ENCODE measurements at regions not wholly inside any gene's neighbourhood (a gene's known extent, or its start where the extent isn't known, plus 50 kb on each side); places are given as distances from the start of the nearest gene placed in this dataset.
"Not testable (repeated sequence)": the region's sequence is repeated elsewhere in the genome, so short reads cannot be mapped to it uniquely, and the experiment has no call there.

DNA sequence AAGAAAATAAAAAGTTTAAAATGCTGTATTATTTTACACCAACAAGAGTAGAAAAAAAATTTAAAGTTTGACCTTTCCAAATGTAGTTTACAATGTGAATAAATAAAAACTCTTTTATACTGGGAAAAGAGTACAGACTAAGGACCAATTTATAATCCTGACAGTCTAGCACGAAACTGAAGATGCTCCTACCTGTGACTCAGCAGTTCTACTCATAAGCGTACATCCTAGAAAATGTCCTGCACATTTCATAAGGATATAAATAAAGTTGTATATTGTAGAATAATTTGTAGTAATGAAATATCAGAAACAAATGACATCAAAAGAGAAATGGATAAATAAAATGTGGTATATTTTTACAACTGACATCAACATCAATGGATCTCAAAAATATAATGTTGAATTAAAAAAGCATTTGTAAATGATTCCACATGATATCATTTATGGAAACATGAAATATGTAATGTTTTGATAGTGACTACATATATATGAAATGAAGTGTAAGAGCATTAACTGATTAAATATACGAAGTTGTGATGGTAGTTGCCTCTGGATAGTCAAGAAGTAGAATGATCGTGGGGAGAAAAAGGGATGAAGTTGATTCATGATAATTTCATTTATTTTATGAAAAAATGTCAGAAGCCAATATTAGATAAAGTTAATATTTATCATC, 161.3 kb upstream of the CBLB start:
- no peak for DNase-seq

DNA sequence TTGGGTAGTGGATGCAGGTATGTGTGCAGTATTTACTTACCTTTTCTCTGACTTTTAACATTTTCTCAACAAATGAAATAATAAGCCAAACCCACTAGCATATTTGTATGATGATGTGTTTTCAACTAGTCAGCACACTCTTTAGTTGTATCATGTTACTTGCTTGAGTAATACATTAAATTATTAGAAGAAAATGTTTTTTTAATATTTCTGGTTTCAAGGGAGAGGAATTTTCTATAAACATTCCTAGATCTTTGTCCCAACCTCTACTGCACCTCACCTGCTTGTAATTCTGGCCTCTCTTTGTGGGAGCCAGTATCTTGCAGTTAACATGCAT, 161.8 kb upstream of the CBLB start:
- no peak for DNase-seq

DNA sequence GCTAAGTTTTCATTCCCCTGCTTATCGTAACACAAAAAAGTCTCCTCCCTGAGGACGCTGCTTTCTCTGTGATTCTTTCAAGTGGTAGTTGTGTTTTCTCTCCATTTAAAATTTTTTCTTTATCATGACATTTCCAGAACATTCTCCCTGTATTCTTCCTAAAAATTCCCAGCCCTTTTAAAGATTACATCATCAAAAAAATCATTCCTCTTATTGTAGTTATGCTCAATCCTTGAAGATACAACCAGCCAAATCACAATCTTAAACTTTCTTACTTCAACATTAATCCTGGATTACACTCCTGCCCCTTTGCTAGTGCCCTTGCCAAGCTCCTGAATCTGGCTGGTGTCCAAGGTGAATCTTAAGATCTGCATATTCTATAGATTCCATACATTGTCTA, 163.7 kb upstream of the CBLB start:
- no peak for DNase-seq

DNA sequence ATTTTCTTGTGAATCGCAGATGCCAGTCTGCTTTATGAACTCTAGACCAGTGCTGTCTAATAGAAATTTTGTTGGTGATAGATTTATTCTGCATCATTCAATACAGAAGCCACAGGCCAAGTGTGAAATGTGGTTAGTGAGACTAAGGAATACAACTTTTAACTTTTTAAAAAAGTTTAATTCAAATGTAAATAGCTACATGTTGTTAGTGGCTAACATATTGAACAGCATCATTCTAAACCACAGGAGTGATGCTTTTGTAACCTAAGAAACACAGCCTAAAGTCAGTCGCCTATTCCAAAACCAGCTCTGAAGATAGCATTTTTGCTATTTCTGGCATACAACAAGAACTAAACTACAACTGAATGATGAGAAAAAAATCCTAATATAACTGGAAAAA, 164.8 kb upstream of the CBLB start:
- DNase-seq, result no peak

DNA sequence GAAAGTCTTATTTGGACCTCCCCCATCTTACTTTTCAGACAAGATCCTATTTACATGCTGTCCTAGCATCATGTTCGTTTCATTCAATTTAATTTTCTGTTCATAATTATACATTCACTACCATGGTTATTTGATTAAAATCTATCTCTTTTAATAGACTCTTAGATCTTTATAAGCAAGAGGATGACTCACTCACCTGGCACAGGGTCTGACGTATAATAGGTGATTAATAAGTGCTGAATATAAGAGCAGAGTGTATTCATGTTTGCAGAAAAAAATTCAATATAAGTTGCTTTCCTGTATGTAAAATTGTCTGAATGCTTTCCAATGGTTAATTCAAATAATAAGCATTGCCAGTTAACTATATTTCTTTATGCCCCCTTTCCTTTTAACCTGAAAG, 165.5 kb upstream of the CBLB start:
- DNase-seq, result no peak

DNA sequence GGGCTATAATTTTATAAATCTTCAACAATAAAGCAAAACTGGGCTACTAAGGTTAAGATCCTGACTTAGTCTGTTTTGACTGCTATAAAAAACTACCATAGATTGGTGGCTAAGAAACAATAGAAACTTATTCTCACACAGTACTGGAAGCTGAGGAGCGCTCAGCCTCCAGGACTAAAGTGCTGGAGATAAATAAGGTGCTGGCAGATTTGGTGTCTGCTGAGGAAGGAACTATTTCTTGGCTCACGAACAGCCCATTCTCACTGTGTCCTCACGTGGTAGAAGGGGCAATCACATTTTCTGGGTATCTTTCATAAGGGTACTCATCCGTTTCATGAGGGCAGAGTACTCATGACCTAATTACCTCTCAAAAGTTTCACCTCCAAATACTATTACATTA, 166.8 kb upstream of the CBLB start:
- no peak for DNase-seq

DNA sequence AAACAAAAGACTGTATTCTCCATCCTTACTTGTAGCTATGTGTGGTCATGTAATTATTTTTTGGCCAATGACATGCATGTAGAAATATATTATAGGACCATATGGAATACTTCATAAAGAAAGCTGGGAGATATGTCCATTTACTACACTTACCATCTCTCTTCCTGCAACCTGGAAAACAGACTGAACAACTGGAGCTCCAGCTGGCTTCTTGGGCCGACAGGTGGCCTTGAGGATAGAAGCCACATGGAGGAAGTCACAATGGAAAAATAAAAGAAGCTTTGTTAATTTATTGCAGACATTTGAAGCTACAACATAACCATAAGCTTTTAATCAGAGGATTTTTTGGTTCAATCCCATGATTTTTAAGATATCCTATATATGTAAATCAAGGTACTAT, 167.9 kb upstream of the CBLB start:
- peak; percentile 86 for DNase-seq

DNA sequence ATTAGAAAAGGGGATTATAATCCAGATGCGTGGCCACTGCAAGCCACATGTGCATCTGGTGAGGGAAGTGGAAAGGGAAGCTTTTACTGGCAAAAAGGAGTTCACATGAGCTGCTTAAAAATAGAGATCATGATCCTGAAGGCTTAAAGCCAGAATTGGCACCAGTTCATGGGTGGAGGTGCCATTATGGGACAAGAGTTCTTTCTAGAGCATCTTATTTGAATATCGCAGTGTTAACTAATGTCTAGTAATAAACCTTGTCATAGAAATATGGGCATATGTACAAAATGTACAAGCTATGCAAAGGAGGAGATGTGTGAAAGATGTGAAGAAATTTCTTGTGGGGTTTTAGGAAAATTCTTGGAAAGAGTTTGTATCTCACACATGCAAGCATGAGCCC, 178.4 kb upstream of the CBLB start:
- DNase-seq, result no peak

DNA sequence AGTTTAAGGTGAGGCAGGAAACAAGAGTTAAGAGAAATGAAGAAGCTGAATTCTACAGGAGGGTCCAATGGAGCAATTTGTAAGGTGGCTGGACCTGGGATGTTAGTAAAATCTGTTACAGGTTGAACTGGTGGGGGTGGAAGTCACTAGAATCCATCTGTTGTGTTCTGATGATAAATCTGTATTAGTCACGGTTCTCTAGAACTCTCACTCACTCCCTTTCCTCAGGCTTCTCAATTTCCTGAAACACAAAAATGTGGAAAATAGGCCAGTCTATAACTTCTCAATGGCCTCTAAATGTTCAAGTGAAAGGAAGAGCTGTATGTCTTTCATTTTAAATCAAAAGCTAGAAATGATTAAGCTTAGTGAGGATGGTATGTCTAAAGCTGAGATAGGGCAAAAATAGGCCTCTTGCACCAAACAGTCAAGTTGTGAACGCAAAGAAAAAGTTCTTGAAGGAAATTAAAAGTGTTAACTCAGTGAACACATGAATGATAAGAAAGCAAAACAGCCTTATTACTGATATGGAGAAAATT, 180.2 kb upstream of the CBLB start:
- DNase-seq, result no peak

DNA sequence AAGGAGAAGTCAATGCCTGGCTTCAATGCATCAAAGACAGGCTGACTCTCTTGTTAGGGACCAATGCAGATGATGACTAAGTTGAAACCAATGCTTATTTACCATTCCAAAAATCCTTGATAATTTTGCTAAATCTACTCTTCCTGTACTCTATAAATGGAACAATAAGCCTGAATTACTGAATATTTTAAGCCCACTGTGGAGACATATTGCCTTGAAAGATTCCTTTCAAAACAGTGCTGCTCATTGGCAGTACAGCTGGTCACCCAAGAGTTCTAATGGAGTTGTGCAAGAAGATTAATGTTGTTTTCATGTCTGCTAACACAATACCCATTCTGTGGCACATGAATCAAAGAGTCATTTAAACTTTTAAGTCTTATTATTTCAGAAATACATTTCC, 181.0 kb upstream of the CBLB start:
- DNase-seq, result no peak

DNA sequence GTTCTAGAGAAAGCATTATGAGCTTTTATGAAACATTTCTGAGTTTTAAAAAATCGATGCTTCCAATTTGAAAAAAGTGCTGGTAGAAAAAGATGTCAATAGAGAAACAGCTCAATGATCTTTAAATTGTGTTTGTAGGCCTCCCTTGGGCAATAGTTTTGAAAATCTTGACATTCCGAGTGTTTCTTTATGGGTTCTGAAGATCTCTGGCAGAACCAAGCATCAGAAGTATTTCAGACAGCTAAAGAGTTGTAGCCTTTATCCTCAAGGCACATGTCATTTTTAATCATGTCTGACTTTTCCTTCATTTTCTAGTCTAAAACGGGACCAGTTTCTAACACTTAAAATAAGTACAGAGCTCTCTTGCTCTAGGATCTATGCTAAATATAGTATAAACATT, 188.1 kb upstream of the CBLB start:
- no peak for DNase-seq

DNA sequence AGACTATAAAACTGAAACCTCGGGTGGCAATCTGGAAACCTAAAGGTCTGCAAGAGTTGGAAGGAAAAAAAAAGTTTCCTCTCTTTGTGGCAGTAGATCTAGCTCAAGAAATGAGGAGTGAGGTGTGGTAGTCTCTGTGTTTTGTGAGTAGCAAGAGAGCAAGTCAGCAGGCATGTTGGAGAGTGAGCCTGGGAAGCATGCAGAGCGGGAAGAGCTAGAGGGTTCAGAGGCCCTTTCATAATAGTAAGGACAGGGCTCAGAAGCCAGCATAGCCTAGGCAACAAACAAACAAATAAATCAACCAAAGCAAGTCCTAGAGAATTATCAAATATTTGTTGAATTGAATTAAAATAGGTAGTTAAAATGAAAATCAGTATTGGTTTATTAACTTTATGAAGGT, 189.7 kb upstream of the CBLB start:
- DNase-seq, result no peak

DNA sequence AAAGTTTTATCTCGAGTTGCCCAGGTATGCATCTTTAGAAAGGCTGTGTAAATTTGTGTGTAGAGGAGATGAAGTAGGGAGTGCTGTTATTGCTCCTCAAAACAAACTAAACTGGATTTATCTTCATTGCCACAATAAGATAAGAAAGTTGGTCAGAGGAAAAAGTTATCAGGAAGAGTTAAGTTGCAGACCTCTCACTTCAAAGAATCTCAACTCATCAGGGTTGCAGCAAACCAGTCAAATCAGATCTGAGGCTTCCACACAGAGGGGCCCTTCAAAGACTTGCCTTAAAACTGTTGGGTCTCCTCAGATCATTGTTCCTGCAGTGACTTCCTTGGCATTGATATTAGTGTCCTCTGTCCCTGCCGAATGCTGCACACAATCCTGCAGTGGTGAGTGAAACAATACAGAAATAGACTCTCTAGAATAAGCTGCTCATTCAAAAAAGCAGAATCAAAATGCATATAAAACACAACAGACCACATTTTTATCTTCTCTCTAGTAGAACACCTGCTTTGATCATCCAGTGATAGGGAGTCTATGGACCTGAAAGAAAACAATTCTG, 191.2 kb upstream of the CBLB start:
- DNase-seq, result no peak

DNA sequence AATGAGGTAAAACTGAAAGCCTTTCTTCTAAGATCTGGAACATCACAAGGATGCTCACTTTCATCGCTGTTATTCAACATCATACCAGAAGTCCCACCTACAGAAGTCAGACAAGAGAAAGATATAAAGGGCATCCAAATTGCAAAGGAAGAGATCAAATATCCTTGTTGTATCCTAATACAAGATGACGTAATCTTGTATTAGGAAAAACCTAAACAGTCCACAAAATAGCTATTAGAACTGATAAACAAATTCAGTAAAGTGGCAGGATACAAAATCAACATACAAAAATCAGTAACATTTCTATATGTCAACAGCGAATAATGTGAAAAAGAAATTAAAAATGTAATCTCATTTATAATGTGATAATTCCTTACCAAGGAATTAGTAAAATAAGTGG, 195.1 kb upstream of the CBLB start:
- DNase-seq, result no peak

DNA sequence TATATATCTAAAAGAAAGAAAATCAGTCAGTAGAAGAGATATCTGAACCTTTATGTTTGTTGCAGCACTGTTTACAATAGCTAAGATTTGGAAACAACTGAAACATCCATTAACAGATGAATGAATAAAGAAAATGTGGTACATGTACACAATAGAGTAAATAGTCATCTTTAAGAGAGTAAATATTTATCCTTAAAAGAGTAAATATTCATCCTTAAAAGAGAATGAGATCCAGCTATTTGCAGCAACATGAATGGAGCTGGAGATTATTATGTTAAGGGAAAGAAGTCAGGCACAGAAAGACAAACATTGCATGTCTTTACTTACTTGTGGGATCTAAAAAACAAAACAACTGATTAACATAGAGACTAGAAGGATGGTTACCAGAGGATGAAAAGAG, 197.0 kb upstream of the CBLB start:
- no peak for DNase-seq

DNA sequence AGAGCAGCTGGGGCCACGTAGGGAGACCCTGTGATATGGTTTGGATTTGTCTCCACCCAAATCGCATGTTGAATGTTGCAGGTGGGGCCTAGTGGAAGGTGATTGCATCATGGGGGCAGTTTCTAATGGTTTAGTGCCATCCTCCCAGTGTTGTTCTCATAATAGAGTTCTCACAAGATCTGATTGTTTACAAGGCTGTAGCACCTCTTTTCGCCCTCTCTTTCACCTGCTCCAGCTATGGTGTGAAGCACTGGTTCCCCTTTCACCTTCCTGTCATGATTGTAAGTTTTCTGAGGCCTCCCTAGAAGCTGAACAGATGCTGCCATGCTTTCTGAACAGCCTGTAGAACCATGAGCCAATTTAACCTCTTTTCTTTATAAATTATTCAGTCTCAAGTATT, 198.9 kb upstream of the CBLB start:
- DNase-seq, result no peak

DNA sequence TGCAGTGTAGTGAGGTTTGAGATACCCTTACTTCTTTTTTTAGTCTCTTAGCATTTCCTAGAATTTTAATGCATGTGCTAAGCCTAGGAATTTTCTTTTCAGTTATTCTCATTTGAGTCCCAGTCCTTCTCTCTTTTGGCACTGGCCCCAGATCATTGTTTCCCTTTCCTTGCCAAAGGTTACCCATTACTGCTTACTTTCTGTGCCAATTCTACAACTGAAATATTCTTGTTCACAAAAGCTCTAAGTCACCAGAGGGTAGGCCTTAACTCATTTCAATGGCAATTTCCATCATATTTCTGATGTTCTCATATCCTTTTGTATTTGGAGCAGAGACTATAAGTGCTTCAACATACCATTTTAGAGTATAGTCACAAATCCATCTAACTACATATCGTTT, 199.6 kb upstream of the CBLB start:
- no peak for DNase-seq

DNA sequence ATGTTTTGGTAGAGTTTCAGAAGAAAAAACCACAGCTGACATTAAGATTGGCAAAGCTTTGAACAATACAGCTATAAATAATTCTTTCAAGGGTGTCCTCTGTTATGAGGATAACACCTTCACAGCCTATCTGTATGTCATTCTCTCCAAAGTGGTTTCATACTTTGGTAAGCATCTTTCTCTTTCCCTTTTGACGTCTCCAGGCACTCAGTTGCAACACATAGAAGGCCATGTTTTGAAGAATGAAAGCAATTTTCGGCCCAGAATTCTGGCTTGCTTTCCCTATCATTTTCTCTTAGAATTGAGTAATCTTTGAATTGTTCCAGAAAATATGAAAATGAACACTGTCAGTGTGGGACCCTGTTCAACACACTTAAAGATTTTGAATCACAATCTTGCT, 200.0 kb upstream of the CBLB start:
- DNase-seq, result no peak

DNA sequence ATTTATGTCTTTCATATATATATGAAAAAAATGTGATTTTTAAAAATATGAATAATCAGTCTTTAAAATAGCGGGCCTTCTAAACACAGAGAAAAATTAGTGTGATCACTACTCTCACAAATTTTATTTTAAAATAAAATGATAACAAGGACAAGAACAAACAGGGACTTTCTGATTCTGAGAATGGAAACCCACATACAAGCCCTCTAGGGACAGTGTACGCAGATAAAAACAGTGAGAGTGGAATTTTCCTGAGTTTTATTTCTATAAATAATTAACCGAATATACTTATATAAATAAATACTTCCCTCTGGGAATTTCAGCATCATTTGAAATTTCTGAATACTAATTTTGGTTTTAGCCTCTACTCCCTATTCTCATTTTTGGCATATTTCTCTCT, 201.4 kb upstream of the CBLB start:
- no peak for DNase-seq

DNA sequence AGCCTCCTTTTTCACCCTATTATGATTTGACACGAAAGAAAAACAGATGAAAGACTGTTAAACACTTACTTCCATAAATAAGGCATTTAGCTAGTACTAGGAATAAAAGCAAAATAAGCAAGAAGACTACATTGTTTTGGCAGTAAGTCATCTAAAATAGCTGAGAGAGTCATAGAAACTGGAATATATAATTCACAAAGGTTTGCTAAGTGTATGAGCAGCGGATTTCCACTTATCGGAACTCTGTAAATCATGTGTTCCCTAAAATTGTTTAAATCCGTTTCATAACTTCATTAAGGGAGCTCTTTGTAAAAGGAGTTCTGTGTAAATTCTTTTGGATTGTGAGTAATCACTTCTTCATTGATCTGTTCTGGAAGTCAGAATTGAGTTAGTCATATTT, 202.5 kb upstream of the CBLB start:
- DNase-seq, result no peak

DNA sequence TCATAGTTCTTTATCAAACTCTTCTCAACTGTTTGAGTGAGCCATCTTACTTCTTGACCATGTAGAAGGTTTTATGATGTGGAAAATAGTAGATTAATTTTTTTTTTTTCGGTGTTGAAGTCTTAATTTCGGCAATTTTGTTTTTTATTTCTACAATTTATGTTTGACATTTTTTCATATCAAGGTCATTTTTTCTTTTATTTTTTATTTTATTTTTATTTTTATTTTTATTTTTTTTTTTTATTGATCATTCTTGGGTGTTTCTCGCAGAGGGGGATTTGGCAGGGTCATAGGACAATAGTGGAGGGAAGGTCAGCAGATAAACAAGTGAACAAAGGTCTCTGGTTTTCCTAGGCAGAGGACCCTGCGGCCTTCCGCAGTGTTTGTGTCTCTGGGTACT, 203.8 kb upstream of the CBLB start:
- DNase-seq, result not testable (repeated sequence)

DNA sequence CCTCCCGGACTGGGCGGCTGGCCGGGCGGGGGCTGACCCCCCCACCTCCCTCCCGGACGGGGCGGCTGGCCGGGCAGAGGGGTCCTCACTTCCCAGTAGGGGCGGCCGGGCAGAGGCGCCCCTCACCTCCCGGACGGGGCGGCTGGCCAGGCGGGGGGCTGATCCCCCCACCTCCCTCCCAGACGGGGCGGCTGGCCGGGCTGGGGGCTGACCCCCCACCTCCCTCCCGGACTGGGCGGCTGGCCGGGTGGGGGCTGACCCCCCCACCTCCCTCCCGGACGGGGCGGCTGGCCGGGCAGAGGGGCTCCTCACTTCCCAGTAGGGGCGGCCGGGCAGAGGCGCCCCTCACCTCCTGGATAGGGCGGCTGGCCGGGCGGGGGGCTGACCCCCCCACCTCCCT, 205.0 kb upstream of the CBLB start:
- not testable (repeated sequence) for DNase-seq

DNA sequence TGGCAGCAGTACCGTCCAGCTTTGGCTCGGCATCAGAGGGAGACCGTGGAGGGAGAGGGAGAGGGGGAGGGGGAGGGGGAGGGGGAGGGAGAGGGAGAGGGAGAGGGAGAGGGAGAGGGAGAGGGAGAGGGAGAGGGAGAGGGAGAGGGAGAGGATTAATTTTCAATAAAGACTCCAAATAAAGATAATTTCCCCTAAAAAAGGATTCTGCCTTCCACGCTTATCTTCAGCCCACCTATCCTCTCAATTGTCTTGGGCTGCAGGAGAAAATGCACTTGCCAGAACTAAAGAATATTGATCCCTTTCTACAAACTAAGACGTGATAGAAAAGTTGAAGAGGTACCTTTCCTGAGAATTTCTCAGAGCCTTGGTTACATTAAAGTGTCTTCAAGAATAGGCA, 206.9 kb upstream of the CBLB start:
- DNase-seq, result not testable (repeated sequence)

DNA sequence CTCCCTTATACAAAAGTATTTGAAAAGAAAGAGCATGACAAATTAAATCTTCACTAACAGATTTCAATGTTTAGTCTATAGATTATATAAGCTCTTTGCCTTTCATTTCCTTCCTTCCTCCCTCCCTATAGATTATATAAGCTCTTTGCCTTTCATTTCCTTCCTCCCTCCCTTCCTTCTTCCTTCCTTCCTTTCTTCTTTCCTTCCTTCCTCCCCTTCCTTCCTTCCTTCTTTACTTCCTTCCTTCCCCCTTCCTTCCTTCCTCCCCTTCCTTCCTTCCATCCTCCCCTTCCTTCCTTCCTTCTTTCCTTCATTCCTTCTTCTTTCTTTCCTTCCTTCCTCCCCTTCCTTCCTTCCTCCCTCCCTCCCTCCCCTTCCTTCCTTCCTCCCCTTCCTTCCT, 209.8 kb upstream of the CBLB start:
- no peak for DNase-seq

DNA sequence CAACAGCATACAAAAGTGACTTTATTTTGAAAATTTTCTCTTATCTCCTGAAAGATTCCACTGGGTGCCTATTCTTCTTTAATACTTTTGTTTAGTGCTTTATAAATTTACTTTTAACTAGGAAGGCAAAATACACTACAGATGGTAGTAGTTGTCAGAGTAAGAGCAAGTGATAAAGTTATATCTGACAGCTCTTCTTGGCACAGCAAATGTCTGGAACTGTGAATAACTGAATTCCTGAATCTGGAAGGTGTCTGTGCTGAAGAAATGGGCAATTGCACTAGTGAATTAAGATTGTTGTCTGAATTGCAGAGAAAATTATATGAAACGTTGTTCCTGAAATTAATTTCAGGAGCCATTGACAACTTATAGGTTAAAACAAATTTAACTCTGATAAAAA, 213.8 kb upstream of the CBLB start:
- DNase-seq, result no peak
